Coronary artery (tissue), 2 donors: ENCODE measurements at regions not wholly inside any gene's neighbourhood (a gene's known extent, or its start where the extent isn't known, plus 50 kb on each side); places are given as distances from the start of the nearest gene placed in this dataset.

Experiments
- DNase-seq: peaks from one replicate; pipeline ENCODE4 v3.0.0-alpha.2; 2017; ENCODE audit warnings: low spot score
- H3K27ac ChIP-seq, 2 donors: fragments of 200-600 bp; sonication (generic); one replicate each; pipeline ENCODE4 v1.5.1; 2016 to 2019
- H3K4me3 ChIP-seq: fragments of 200-600 bp; sonication (generic); 2 replicates; pipeline ENCODE4 v1.5.1; 2016; ENCODE audit warnings: mild to moderate bottlenecking, moderate library complexity
- CTCF ChIP-seq: fragments of 200-600 bp; sonication (generic); IDR thresholded peaks from one replicate; pipeline ENCODE4 v1.5.1; 2019; ENCODE audit warnings: antibody characterized with exemption

DNA sequence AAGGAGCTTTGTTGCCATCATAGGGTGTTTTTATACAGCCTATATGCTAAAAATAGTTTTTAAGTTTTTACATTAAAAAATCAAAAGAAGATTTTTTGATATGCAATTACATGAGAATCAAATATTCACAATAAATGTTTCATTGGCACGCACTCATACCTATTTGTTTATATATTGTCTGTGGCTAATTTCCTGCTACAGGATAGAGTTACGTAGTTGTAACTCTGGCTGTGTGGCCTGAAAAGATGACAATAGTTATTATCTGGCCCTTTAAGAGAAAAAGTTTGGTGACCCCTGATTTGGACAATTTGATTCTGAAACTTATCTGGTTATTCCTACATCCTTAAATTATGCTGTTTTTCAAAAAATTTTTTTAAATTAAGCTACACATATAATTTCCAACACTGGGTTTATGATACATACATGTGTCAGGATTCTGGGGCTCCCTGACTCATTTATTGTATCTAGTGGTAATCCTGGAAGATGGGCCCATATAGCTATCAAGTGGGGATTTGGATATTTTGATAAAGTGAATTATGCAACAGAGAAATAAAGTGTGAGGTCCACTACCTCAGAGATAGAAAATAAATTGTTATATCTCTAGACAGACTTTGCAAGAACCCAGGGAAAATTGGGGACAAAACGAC is 370.2 kb upstream of the LYPLAL1 start:
- Histone ChIP-seq H3K27ac (no peak overlapping the region), H3K4me3 (no peak overlapping the region)
- DNase-seq = no peak
- TF ChIP-seq CTCF = no peak

DNA sequence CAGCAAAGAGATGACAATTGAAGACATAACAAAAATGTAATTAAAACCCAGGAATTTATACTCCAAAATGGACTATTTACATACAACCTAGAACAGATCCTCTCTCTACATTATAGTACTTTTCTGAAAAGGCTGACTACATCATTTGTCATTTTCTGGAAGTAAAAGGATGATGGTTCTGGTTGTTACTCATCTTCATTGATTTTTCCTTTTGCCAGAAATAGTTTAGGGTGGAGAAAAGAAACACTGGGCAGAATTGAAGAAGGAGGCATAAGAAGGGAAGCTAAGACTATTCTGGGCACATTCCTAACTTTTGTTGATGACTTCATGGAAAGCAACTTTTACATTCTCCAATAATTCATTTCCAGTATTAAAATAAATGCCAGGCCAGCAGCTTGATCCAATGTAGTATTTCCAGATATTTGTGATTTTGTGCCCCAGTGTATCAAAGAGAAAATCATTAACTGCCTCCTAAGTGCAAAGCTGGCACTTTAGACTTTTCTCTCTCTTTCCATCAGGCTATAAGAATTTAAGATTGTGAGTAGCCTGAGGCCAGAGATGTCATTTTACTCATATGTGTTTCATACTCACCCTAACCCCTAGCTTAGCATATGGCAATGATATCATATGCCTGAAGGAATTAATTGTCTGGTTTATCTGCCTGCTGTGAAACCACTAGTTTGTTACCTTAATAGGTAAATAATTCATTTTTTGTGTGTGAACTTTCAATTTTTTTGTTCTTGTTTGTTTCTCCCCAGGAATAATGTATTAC is 369.5 kb upstream of the LYPLAL1 start:
- DNase-seq = no peak
- no peak for TF ChIP-seq CTCF
- no peak overlapping the region for H3K4me3 ChIP-seq
- H3K27ac ChIP-seq = no peak overlapping the region

- Histone ChIP-seq H3K27ac (no peak overlapping the region), H3K4me3 (no peak overlapping the region)
- DNase-seq = no peak
- TF ChIP-seq CTCF = no peak
Observed at GRCh38 chr1:218809061-218809460, 364.6 kb upstream of the LYPLAL1 start.

DNA sequence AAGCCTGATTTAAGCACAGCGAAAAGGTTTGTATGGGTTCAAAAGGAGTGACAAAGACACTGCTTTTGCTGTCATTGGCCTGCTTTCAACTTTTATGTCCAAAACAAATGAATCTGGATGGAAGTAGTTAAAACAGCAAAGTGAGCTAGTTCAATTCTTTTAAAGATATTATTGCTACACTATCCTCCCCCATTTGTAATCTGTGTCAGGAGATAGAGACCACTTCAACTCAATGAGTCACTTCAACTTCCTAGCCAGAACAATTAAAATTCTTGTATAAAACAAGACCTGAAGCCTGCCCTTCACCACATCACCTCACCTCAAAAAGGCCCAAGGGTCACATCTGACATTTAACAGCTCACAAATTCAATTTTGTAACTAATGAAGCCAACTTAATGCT is 364.1 kb upstream of the LYPLAL1 start:
- H3K4me3 ChIP-seq = no peak overlapping the region
- no peak overlapping the region for H3K27ac ChIP-seq
- no peak for DNase-seq
- no peak for TF ChIP-seq CTCF

- Histone ChIP-seq H3K4me3 (no peak overlapping the region), H3K27ac (no peak overlapping the region)
- DNase-seq = no peak
- no peak for TF ChIP-seq CTCF
Observed at GRCh38 chr1:218810306-218810705, 363.4 kb upstream of the LYPLAL1 start.

GRCh38 chr1:218811497-218811896 is 362.2 kb upstream of the LYPLAL1 start:
- DNase-seq = no peak
- Histone ChIP-seq H3K4me3 (no peak overlapping the region), H3K27ac (peak overlapping the region in 1 of 2 donors; percentile 70)
- TF ChIP-seq CTCF = no peak

DNA sequence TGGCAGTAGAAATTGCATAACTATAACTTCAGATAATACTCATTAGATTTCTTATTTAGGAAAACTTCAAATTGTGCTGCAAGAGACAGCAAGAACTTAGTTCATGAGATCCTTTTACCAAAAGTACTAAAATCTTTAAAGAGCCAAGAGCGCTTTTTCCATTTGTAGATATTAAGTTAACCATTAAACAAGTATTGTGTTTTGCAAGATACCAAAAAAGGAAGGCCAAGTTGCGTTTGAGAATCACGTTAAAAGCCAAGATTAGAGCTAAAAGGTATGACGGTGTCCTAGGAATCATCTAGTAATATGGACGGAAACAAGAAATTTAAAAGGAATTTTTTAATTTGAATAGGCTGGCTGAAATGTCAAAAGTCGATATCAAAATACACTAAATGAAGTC is 361.3 kb upstream of the LYPLAL1 start:
- H3K4me3 ChIP-seq = no peak overlapping the region
- H3K27ac ChIP-seq = no peak overlapping the region
- TF ChIP-seq CTCF = no peak
- DNase-seq = no peak
